ENCODE measurements at regions not wholly inside any gene's neighbourhood (a gene's known extent, or its start where the extent isn't known, plus 50 kb on each side); places are given as distances from the start of the nearest gene placed in this dataset.

DNA sequence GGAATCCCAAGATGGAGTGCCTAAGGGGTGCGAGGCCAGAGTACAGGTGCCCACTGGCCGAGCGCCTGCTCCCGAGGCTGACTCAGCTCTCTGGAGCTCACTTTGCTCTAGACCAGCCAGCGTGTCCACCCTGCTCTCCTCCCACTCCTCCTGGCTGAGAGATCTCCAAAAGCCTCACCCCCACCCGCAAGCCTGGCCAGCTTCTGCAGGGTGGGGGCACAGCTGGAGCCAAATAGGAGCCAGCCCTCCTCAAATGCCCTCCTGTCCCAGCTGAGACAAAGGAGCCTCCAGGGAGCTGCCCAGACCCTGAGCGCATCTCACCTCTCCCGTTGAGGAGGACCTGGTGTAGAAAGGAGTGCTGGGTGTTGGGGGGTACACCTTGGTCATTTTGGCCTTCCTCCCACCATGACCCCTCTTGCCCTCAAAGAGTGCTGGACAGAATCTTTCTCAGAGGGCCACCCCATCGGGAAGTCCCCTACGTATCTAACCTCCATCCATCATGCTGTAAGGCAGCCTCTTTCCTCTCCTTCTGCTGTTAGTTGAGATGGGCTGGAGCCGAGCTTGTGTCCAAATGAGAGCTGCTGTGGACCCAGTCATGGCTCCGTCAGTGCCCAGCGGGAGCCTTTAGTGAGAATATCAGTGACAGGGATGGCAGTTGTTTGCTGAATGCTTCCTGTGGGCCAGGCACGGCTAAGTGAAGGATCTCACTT lies 123.9 kb upstream of the VSTM2B start:
- no peaks in the 10 kb centered on the region for H3K4me1 ChIP-seq
- no peaks in the 10 kb centered on the region for H3K36me3 ChIP-seq
- WGBS, 2 donors, result 55% methylated on average over 14 of the region's 14 CpGs
- TF ChIP-seq, protein P1, sequence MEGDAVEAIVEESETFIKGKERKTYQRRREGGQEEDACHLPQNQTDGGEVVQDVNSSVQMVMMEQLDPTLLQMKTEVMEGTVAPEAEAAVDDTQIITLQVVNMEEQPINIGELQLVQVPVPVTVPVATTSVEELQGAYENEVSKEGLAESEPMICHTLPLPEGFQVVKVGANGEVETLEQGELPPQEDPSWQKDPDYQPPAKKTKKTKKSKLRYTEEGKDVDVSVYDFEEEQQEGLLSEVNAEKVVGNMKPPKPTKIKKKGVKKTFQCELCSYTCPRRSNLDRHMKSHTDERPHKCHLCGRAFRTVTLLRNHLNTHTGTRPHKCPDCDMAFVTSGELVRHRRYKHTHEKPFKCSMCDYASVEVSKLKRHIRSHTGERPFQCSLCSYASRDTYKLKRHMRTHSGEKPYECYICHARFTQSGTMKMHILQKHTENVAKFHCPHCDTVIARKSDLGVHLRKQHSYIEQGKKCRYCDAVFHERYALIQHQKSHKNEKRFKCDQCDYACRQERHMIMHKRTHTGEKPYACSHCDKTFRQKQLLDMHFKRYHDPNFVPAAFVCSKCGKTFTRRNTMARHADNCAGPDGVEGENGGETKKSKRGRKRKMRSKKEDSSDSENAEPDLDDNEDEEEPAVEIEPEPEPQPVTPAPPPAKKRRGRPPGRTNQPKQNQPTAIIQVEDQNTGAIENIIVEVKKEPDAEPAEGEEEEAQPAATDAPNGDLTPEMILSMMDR (IDR thresholded peaks at IDR 0.05), result no peak
- no peak for ATAC-seq
- intact Hi-C loops (cut with DNase I), result no loop called here
- no peak overlapping the region for H3K27ac ChIP-seq
- no peaks in the 10 kb centered on the region for H3K27me3 ChIP-seq
- no peak for FAIRE-seq
- H3K9me3 ChIP-seq, result no peaks in the 10 kb centered on the region
- no peak for DNase-seq
- H3K4me3 ChIP-seq, result no peak overlapping the region

DNA sequence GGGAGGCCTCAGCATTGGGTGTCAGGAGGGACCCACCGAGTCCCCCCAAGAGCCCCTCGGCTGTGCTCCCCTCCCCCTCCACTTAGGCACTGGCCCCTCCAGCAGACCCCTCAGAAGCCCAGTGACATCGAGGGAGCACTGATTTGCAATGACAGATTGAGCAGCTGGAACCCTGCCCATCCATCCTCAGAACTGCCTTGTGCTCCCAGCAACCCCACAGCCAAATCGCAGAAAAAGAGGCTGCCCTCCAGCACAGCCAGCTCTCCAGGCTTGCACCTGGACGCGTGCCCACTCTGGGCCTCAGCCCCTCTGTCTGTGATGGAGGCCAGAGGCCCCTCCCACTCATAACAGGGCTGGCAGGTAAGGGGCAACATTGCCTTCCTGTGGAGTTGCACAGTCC lies 123.2 kb upstream of the VSTM2B start:
- Histone ChIP-seq H3K9me3 (no peaks in the 10 kb centered on the region), H3K27me3 (no peaks in the 10 kb centered on the region), H3K27ac (no peak overlapping the region), H3K4me1 (no peaks in the 10 kb centered on the region), H3K4me3 (no peak overlapping the region), H3K36me3 (no peaks in the 10 kb centered on the region)
- intact Hi-C loops (cut with DNase I), result no loop called here
- no peak for DNase-seq
- 35 to 60% methylated on average over 6 of the region's 6 CpGs for WGBS, 2 donors
- ATAC-seq, result no peak
- FAIRE-seq, result no peak
- TF ChIP-seq, protein P1 (IDR thresholded peaks at IDR 0.05), result no peak

DNA sequence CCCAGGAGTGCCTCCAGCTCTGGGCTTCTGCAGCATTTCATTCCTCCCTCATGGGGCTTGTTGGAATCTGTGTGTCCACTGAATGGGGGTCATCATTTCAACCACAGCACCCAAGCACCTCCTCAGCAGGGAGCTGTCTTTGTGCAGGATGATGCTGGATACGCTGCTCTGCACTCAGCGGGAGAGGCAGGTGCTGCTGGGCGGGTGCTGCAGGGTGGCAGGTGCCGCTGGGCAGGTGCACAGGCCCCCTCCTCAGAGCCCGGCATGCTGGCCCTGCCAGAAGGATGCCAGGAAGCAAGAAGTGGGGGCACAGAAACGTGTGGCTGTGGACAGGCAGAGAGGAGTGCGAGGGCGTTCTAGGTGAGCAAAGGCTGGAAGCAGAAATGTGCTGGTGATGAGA lies 121.8 kb upstream of the VSTM2B start:
- DNase-seq, result no peak
- 48 to 63% methylated on average over 8 of the region's 8 CpGs for WGBS, 2 donors

DNA sequence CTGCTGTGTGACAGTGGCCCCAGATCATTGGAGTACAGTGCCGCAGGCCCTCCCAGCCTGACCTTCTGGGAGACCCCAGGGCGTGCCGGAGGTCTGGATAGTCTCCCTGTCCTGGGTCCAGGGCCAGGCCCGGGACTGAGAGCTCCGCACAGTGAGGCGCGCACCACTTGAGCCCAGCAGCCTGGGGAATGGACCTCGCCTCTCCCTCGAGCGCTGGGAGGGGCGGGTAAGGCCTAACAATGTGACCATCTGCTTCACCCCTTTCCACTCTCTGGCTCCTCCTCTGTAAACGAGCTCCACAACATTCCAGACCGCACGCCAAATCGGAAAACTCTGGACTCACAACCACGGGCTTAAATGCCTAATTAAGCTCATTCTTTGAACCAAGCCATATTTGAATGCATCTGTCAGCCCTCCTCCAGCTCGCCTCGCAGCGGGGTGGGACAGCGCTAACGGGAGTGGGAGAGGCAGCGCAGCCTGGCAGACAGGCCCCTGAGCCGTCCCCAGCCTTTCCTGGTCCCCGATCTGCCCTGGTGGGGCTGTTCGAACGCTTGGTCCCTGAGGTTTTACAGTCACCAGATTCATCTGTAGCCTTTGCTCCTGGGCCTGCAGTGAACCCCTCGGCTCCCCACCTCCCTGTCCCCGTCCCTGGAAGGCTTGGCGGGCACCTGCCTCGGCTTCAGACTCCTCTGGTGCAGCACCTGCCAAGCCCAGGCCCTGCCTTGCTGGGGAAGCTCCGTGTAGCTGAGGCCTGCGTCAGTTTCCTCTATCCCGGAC lies 120.7 kb upstream of the VSTM2B start:
- Histone ChIP-seq H3K9me3 (no peaks in the 10 kb centered on the region), H3K27ac (no peak overlapping the region), H3K4me3 (no peak overlapping the region), H3K4me1 (no peaks in the 10 kb centered on the region), H3K36me3 (no peaks in the 10 kb centered on the region), H3K27me3 (no peaks in the 10 kb centered on the region)
- no peak for DNase-seq
- 4 to 6% methylated on average over 33 of the region's 33 CpGs for WGBS, 2 donors
- peak in 2 of 4 donors; percentile 35 for ATAC-seq
- FAIRE-seq, result no peak
- intact Hi-C loops (cut with DNase I), result no loop called here
- TF ChIP-seq, protein P1 (IDR thresholded peaks at IDR 0.05), result no peak

More for the DNA sequence above, 121.8 kb upstream of the VSTM2B start:
- no peaks in the 10 kb centered on the region for H3K36me3 ChIP-seq
- ATAC-seq (no peak), FAIRE-seq (no peak)
- H3K27ac ChIP-seq, result no peak overlapping the region
- TF ChIP-seq, protein P1 (IDR thresholded peaks at IDR 0.05), result no peak
- H3K27me3 ChIP-seq, result no peaks in the 10 kb centered on the region
- H3K9me3 ChIP-seq, result no peaks in the 10 kb centered on the region
- H3K4me1 ChIP-seq, result no peaks in the 10 kb centered on the region
- no peak overlapping the region for H3K4me3 ChIP-seq
- intact Hi-C loops (cut with DNase I), result no loop called here

DNA sequence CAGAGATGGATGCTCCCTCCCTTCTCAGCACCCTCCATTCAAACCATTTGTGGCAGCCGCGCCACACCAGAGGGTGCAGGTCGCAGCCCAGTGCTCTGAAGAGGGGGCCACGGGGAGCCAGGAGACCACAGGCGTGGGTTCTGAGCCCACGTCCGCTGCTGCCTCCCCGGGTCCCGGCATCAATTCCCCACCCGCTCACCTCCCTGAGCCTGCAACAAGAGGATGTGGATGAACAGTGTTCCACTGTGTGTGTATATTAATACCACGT lies 120.1 kb upstream of the VSTM2B start:
- FAIRE-seq (no peak), DNase-seq (no peak)
- TF ChIP-seq, protein P1 (IDR thresholded peaks at IDR 0.05), result no peak

More for the DNA sequence above, 120.1 kb upstream of the VSTM2B start:
- Histone ChIP-seq H3K27me3 (no peaks in the 10 kb centered on the region), H3K9me3 (no peaks in the 10 kb centered on the region), H3K4me1 (no peaks in the 10 kb centered on the region), H3K27ac (no peak overlapping the region), H3K4me3 (no peak overlapping the region), H3K36me3 (no peaks in the 10 kb centered on the region)
- 43 to 58% methylated on average over 11 of the region's 11 CpGs for WGBS, 2 donors
- ATAC-seq, result no peak
- intact Hi-C loops (cut with DNase I), result no loop called here

Measured in pancreas (tissue), 10 donors.